Suppressor macrophage treated with lipopolysaccharide for 1 hour (primary cell): ENCODE measurements at regions not wholly inside any gene's neighbourhood (a gene's known extent, or its start where the extent isn't known, plus 50 kb on each side); places are given as distances from the start of the nearest gene placed in this dataset.

ENCODE experiments used
- DNase-seq, 3 donors: peaks; one replicate each; pipeline ENCODE4 v3.0.0-alpha.2; 2020 to 2022

DNA sequence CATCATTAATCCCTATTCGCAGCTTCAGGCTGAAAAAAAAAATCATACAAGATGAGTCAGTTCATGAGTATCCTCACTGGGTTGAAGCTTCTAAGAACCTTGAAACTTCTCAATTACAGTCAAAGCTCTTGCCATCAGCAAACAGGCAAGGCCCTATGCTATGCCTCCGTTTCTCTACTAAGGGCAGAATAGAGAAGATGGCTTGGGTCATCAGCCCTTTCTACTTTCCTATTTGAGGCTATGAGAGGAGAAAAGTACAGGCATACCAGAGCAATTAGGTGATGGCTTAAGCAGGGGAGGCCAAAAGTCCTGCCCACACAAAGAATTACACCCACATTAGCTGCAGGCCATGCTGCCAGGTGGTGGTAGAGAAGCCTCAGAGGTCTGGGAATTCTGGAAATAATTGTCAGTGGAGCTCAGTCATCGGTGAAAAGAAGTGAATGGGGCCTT is 89.0 kb downstream of the MRPL46 start:
- DNase-seq: no peak

DNA sequence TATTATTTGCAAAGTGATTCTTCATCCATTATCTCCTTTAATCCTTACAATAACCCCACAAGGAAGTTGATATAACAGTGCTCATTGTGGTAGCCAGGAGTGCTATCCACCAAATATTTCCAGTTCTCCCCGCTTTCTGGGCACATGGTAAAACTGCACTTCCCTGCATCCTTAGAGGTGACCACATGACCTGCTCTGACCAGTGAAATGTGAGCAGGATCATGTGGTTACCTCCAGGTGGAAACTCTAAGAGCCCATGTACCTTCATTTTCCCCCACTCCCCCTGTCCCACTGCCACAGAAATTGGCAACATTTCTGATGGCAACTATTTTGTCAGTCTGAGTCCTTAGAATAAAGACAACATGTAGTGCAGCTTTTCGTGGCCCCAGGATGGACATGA is 89.7 kb downstream of the MRPL46 start:
- no peak for DNase-seq

GRCh38 chr15:88376574-88377174 is 90.5 kb downstream of the MRPL46 start:
- no peak for DNase-seq

DNA sequence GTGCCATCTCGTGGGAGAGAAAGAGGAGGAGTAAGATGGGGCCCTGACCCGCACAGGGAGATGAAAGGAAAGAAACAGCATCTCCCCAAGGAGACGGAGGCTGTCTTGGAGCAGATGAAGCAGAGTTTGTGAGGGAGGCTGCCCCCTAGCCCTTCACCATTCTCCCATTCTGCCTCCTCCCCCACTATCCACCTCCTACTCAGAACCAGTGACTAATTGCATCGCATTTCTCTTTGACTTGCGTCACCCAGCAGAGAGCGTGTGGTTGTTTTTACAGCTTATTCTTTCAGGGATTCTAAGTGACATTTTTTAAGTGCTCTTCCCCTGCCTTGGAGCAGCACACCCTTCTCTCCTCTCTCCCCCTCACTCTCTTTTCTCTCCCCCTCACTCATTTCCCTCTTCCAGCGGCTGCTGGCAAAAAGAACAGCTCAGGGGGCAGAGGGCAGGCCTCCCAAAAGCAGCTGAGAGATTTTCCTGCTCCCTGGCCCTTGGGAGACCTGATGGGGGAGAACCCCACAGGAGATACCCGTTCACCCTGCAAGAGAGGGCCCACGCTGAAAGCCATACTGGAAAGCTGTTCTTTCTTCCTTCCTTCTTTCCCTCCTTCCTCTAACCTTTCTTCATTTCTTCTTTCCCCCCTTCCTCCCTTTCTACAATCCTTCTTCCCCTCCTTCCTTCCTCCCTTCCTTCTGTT is 91.8 kb downstream of the MRPL46 start:
- peak in 2 of 3 donors; percentile 21 to 22 for DNase-seq

- DNase-seq: no peak
Observed at GRCh38 chr15:88365124-88365523, 102.1 kb downstream of the MRPL46 start.

DNA sequence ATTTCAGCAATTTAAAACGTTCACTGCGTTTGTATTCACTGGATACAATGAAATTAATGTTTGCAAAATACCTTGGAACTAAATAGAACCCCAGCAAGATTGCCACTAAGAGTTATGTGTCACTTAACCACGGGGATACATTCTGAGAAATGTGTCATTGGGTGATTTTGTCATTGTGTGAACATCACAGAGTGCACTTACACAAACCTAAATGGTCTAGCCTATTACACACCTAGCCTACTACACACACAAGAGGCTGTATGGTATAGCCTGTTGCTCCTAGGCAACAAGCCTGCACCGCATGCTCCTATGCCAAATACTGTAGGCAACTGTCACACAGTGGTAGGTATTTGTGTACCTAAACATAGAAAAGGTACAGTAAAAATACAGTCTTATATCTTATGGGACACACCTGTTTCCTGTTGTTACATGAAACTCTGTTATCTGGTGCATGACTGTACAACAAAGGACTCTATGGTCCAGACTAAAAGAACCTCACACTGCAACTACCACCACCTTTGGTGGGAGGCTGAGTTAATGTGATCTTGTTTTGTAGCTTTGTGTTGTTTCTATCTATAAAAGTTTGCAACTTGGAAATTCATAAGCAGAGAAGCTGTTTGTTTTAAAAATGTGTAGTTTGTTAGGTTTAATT is 92.2 kb upstream of the NTRK3 start:
- DNase-seq: no peak

GRCh38 chr15:88345962-88346361 is 89.4 kb upstream of the NTRK3 start:
- DNase-seq: no peak

DNA sequence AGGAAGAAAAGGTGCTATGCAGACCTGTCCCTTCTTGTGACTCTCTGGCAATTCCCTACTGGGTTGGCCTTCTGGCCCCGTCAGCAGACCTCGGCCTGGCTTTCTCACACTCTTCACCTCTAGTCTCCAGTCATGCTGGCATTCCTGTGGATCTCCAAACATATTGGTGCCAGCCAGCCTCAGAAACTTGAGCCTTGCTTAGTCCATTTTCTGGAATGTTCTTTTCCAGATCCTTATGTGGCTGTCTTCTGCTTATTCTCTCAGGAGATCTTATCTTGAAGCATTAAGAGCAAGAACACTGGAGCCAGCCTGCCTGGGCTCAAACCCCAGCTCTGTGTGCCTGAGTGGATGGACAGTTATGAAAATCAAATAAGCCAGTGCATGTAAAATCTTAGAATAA is 88.2 kb upstream of the NTRK3 start:
- DNase-seq: no peak

DNA sequence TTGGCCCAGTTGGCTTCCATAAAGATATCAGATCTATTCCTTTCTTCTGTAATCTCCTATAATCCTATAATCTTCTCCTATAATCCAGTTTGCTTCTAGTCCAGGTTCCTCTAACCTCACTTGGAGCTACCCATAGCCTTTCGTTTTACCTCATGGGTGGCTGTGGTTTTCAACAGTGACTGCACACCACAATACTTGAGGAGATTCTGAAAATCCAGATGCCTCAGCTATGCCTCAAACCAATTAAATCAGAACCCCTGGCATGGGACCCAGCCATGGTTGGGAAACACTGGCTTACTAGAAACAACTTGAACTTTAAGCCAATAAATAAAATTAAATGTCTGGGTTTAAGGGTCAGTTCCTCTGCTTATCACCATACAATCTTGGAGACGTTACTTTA is 86.1 kb upstream of the NTRK3 start:
- no peak for DNase-seq

GRCh38 chr15:88341653-88342052 is 85.1 kb upstream of the NTRK3 start:
- DNase-seq: no peak

DNA sequence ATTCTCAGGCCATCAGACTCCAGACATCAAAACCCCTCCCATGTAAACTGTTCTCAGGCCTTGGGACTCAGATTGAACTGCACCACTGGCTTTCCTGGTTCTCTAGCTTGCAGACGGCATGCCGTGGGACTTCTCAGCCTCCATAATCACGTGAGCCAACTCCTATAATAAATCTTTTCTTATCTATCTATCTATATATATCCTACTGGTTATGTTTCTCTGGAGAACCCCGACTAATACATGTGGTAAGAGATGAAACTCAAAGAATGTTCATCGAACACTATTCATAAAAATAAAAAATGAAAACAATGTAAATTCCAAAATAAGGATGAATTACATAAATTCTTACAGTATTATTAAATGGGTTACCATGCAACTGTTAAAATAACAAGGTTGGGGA is 84.5 kb upstream of the NTRK3 start:
- DNase-seq: no peak

- no peak for DNase-seq
Observed at GRCh38 chr15:88337993-88338392, 81.5 kb upstream of the NTRK3 start.

- DNase-seq: no peak
Observed at GRCh38 chr15:88335074-88335473, 78.5 kb upstream of the NTRK3 start.

GRCh38 chr15:88334436-88334835 is 77.9 kb upstream of the NTRK3 start:
- DNase-seq: no peak

DNA sequence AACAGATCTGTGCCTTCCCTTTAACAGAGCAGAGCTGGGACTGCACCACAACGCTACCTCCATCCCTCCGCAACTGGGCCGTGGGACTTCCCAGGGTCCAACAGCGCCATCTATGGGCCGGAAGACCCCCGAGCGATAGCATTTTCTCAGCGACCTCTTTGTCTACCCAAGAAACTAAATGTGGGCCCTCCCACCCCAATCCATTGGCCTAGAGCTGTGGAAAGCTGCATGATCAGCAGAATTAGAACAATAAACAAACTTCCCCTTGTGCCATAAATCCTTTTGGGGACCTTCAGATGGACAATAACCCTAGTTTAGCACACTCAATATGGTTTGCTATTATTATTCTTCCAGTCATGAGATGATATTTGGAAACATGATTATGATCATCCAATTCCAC is 74.8 kb upstream of the NTRK3 start:
- peak; percentile 42 to 71 (median 43) for DNase-seq

DNA sequence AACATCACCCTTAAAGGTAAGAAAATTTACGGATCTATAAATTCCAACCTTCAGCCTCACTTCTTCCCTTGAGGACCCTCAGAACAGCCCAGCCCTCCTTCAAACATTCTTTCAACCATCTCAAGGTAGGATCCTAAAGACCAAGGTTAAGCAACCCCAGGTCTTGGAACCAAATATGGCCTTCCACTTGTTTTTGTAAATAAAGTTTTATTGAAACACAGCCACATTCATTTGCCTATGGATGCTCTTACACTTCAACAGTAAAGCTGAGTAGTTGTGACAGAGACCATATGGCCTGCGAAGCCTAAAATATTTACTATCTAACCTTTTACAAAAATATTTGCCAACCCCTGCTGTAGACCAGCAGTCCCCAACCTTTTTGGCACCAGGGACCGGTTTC is 70.4 kb upstream of the NTRK3 start:
- DNase-seq: no peak

- no peak for DNase-seq
Observed at GRCh38 chr15:88324741-88325065, 68.2 kb upstream of the NTRK3 start.

DNA sequence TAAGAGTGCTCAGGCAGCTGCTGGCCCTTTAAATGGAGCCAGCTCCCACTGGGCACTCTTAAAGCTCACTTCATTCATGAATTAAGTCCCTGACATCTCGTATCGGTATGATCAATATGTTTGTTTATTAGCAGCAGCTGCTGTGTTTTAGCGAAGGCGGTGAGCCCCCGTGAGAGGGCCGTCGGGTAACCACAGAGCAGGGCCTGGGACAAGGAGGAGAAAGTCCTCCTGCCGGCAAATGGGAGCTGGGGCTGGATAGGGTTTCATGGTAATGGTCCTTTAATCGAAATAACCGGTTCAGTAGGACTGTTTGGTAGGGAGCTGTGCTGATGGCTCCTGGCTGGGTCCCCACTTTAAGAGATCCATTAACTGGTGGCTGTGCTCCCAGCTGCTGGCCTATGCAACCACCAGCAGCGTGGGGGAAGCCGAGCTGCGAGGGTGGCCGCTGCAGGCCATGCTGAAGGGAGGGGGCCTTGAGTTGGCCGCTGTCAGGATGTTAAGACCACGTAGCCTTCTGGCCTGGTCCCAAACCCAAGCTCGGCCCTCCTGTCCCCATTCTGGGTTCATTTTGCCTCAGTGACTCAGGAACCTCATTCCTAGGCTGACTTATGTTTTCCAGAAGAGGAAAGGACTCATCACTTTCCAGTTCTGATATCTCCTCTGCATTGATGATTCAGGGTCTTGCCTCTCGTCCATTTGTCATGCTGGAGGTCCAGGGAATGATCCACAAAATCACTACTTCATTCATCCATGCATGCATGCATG is 67.6 kb upstream of the NTRK3 start:
- DNase-seq: no peak

- DNase-seq: no peak
Observed at GRCh38 chr15:88323468-88323867, 66.9 kb upstream of the NTRK3 start.

DNA sequence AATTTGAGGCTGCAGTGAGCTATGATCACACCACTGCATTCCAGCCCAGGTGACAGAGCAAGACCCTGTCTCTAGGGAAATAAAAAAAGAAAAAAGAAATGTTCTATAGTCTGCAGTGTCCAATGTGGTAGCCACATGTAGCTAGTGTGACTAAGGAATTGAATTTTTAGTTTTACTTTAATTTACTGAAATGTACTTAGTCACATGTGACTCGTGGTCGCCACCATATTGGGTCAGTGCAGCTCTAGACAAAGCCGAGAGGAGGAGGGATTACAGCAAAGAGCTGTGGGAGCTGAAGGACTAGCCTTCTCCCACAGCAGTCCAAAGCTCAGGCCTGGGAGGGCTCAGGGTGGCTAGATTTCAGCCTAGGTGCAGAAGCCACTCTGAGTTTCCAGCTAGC is 65.9 kb upstream of the NTRK3 start:
- DNase-seq: no peak

DNA sequence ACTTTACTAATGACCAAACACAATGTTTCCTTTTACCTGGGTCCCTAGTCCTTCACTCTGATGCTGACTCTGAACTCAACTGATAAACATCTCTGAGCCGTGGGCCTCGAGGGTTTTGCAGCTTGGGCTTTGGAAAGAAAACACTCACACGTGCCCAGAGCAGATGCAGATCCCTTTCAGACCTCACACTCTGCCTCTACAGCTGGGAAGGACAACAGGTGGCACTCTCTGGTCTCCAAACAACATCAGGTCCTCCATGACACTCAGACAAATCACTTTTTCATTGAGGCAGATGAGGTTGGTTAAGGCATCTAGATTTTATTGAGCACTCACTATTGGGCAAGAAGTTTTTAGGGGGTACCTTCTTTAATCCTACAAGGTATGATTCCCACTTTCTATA is 64.7 kb upstream of the NTRK3 start:
- no peak for DNase-seq

DNA sequence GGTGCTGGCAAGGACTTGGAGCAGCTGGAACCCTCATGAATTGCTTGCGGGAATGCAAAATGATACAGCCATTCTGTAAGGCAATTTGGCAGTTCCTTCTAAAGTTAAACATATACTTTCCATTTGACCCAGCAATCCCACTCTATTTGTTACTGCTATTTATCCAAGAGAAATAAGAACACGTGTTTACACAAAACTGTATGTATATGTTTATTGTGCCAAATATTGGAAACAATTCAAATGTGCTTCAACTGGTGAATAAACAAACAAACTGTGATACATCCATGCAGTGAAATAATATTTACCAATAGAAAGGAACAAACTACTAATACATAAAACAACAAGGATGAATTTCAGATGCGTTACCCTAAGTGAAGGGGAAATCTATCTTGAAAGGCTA is 60.0 kb upstream of the NTRK3 start:
- DNase-seq: no peak

DNA sequence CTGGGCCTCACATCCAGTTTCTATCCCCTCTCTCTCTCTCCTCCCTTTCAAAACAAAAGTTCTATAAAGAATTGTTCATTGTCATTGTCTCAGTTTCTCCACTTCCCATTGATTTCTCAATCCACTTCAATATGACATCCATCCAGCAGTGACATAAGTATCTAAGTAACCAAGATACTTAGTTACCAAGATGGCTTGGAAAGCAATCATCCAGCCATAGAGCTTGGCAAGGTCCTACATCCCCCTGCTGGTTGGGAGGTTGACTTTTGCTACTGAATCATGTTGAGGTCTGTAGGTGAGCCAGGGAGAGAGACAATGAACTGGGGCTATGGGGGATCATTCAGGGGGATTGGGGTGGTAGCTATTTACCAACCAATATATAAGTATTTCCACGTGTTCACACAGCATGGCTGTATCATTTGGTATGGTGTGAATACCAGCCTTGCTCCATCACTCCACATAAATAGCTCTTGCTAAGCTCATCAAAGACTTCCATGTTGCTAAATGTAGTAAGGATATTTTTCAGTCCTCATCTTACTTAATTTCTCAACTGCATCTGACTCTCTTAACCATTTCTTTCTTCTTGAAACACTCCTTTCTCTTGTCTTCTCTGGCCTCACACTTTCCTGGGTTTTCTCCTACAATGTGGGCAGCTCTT is 58.8 kb upstream of the NTRK3 start:
- DNase-seq: no peak
